ENCODE measurements at regions not wholly inside any gene's neighbourhood (a gene's known extent, or its start where the extent isn't known, plus 50 kb on each side); places are given as distances from the start of the nearest gene placed in this dataset.
"Not testable (repeated sequence)": the region's sequence is repeated elsewhere in the genome, so short reads cannot be mapped to it uniquely, and the experiment has no call there.

- H3K27me3 ChIP-seq (ENCODE audit: control insufficient read depth, insufficient read depth, low read length): peaks cover 3% of the 10 kb centered on the region
- H3K36me3 ChIP-seq (ENCODE audit: insufficient read depth, low read length): no peaks in the 10 kb centered on the region
- H3K4me2 ChIP-seq (ENCODE audit: low read length): no peak overlapping the region
- H3K9me3 ChIP-seq (replicated peaks; ENCODE audit: low read length): no peaks in the 10 kb centered on the region
- H3K9ac ChIP-seq (ENCODE audit: low read depth, low read length): no peak overlapping the region
- H3K4me3 ChIP-seq (ENCODE audit: low read length): no peak overlapping the region
- no peaks in the 10 kb centered on the region for H3K4me1 ChIP-seq (ENCODE audit: control insufficient read depth, insufficient read depth, low read length)
Measured at GRCh38 chr6:150684714-150685459, 85.2 kb downstream of the PLEKHG1 start.

GRCh38 chr6:150685860-150686259 lies 86.2 kb downstream of the PLEKHG1 start:
- no peaks in the 10 kb centered on the region for H3K9me3 ChIP-seq (replicated peaks; ENCODE audit: low read length)
- no peaks in the 10 kb centered on the region for H3K4me1 ChIP-seq (ENCODE audit: control insufficient read depth, insufficient read depth, low read length)
- no peak overlapping the region for H3K4me3 ChIP-seq (ENCODE audit: low read length)
- H3K4me2 ChIP-seq (ENCODE audit: low read length): no peak overlapping the region
- no peaks in the 10 kb centered on the region for H3K36me3 ChIP-seq (ENCODE audit: insufficient read depth, low read length)
- no peak overlapping the region for H3K9ac ChIP-seq (ENCODE audit: low read depth, low read length)
- no peaks in the 10 kb centered on the region for H3K27me3 ChIP-seq (ENCODE audit: control insufficient read depth, insufficient read depth, low read length)

GRCh38 chr6:150686566-150686965 lies 86.9 kb downstream of the PLEKHG1 start:
- no peak overlapping the region for H3K4me3 ChIP-seq (ENCODE audit: low read length)
- H3K4me1 ChIP-seq (ENCODE audit: control insufficient read depth, insufficient read depth, low read length): no peaks in the 10 kb centered on the region
- no peak overlapping the region for H3K9ac ChIP-seq (ENCODE audit: low read depth, low read length)
- no peaks in the 10 kb centered on the region for H3K27me3 ChIP-seq (ENCODE audit: control insufficient read depth, insufficient read depth, low read length)
- no peaks in the 10 kb centered on the region for H3K36me3 ChIP-seq (ENCODE audit: insufficient read depth, low read length)
- no peaks in the 10 kb centered on the region for H3K9me3 ChIP-seq (replicated peaks; ENCODE audit: low read length)
- H3K4me2 ChIP-seq (ENCODE audit: low read length): no peak overlapping the region

GRCh38 chr6:150687508-150687907 lies 87.8 kb downstream of the PLEKHG1 start:
- Histone ChIP-seq H3K4me3 (ENCODE audit: low read length) (no peak overlapping the region), H3K4me2 (ENCODE audit: low read length) (no peak overlapping the region), H3K27me3 (ENCODE audit: control insufficient read depth, insufficient read depth, low read length) (no peaks in the 10 kb centered on the region), H3K9ac (ENCODE audit: low read depth, low read length) (no peak overlapping the region), H3K4me1 (ENCODE audit: control insufficient read depth, insufficient read depth, low read length) (no peaks in the 10 kb centered on the region), H3K9me3 (replicated peaks; ENCODE audit: low read length) (no peaks in the 10 kb centered on the region), H3K36me3 (ENCODE audit: insufficient read depth, low read length) (no peaks in the 10 kb centered on the region)

GRCh38 chr6:150689900-150690590 lies 90.4 kb downstream of the PLEKHG1 start:
- no peak overlapping the region for H3K4me3 ChIP-seq (ENCODE audit: low read length)
- no peak overlapping the region for H3K9ac ChIP-seq (ENCODE audit: low read depth, low read length)
- H3K27me3 ChIP-seq (ENCODE audit: control insufficient read depth, insufficient read depth, low read length): no peaks in the 10 kb centered on the region
- no peaks in the 10 kb centered on the region for H3K9me3 ChIP-seq (replicated peaks; ENCODE audit: low read length)
- H3K4me1 ChIP-seq (ENCODE audit: control insufficient read depth, insufficient read depth, low read length): no peaks in the 10 kb centered on the region
- no peaks in the 10 kb centered on the region for H3K36me3 ChIP-seq (ENCODE audit: insufficient read depth, low read length)
- H3K4me2 ChIP-seq (ENCODE audit: low read length): no peak overlapping the region

GRCh38 chr6:150690681-150691080 lies 91.0 kb downstream of the PLEKHG1 start:
- H3K9ac ChIP-seq (ENCODE audit: low read depth, low read length): no peak overlapping the region
- no peak overlapping the region for H3K4me3 ChIP-seq (ENCODE audit: low read length)
- no peaks in the 10 kb centered on the region for H3K36me3 ChIP-seq (ENCODE audit: insufficient read depth, low read length)
- no peak overlapping the region for H3K4me2 ChIP-seq (ENCODE audit: low read length)
- H3K27me3 ChIP-seq (ENCODE audit: control insufficient read depth, insufficient read depth, low read length): no peaks in the 10 kb centered on the region
- no peaks in the 10 kb centered on the region for H3K9me3 ChIP-seq (replicated peaks; ENCODE audit: low read length)
- no peaks in the 10 kb centered on the region for H3K4me1 ChIP-seq (ENCODE audit: control insufficient read depth, insufficient read depth, low read length)

- H3K9ac ChIP-seq (ENCODE audit: low read depth, low read length): no peak overlapping the region
- H3K27me3 ChIP-seq (ENCODE audit: control insufficient read depth, insufficient read depth, low read length): no peaks in the 10 kb centered on the region
- H3K36me3 ChIP-seq (ENCODE audit: insufficient read depth, low read length): no peaks in the 10 kb centered on the region
- H3K9me3 ChIP-seq (replicated peaks; ENCODE audit: low read length): no peaks in the 10 kb centered on the region
- H3K4me1 ChIP-seq (ENCODE audit: control insufficient read depth, insufficient read depth, low read length): no peaks in the 10 kb centered on the region
- no peak overlapping the region for H3K4me2 ChIP-seq (ENCODE audit: low read length)
- no peak overlapping the region for H3K4me3 ChIP-seq (ENCODE audit: low read length)
Measured at GRCh38 chr6:150691463-150691862, 91.8 kb downstream of the PLEKHG1 start.

- Histone ChIP-seq H3K4me1 (ENCODE audit: control insufficient read depth, insufficient read depth, low read length) (no peaks in the 10 kb centered on the region), H3K36me3 (ENCODE audit: insufficient read depth, low read length) (no peaks in the 10 kb centered on the region), H3K9ac (ENCODE audit: low read depth, low read length) (no peak overlapping the region), H3K4me2 (ENCODE audit: low read length) (no peak overlapping the region), H3K9me3 (replicated peaks; ENCODE audit: low read length) (no peaks in the 10 kb centered on the region), H3K4me3 (ENCODE audit: low read length) (no peak overlapping the region), H3K27me3 (ENCODE audit: control insufficient read depth, insufficient read depth, low read length) (no peaks in the 10 kb centered on the region)
Measured at GRCh38 chr6:150692604-150693003, 92.9 kb downstream of the PLEKHG1 start.

- H3K4me1 ChIP-seq (ENCODE audit: control insufficient read depth, insufficient read depth, low read length): no peaks in the 10 kb centered on the region
Measured at GRCh38 chr6:150694889-150695288, 95.2 kb downstream of the PLEKHG1 start.

GRCh38 chr6:150695652-150696051 lies 96.0 kb downstream of the PLEKHG1 start:
- Histone ChIP-seq H3K4me3 (ENCODE audit: low read length) (no peak overlapping the region), H3K9me3 (replicated peaks; ENCODE audit: low read length) (no peaks in the 10 kb centered on the region), H3K27me3 (ENCODE audit: control insufficient read depth, insufficient read depth, low read length) (no peaks in the 10 kb centered on the region), H3K4me1 (ENCODE audit: control insufficient read depth, insufficient read depth, low read length) (no peaks in the 10 kb centered on the region), H3K36me3 (ENCODE audit: insufficient read depth, low read length) (no peaks in the 10 kb centered on the region), H3K9ac (ENCODE audit: low read depth, low read length) (no peak overlapping the region), H3K4me2 (ENCODE audit: low read length) (no peak overlapping the region)

More at GRCh38 chr6:150694889-150695288, 95.2 kb downstream of the PLEKHG1 start:
- no peak overlapping the region for H3K9ac ChIP-seq (ENCODE audit: low read depth, low read length)
- H3K4me3 ChIP-seq (ENCODE audit: low read length): no peak overlapping the region
- no peaks in the 10 kb centered on the region for H3K9me3 ChIP-seq (replicated peaks; ENCODE audit: low read length)
- H3K27me3 ChIP-seq (ENCODE audit: control insufficient read depth, insufficient read depth, low read length): no peaks in the 10 kb centered on the region
- no peak overlapping the region for H3K4me2 ChIP-seq (ENCODE audit: low read length)
- H3K36me3 ChIP-seq (ENCODE audit: insufficient read depth, low read length): no peaks in the 10 kb centered on the region

GRCh38 chr6:150696190-150696589 lies 96.5 kb downstream of the PLEKHG1 start:
- Histone ChIP-seq H3K36me3 (ENCODE audit: insufficient read depth, low read length) (no peaks in the 10 kb centered on the region), H3K4me2 (ENCODE audit: low read length) (no peak overlapping the region), H3K4me1 (ENCODE audit: control insufficient read depth, insufficient read depth, low read length) (no peaks in the 10 kb centered on the region), H3K27me3 (ENCODE audit: control insufficient read depth, insufficient read depth, low read length) (no peaks in the 10 kb centered on the region), H3K9ac (ENCODE audit: low read depth, low read length) (no peak overlapping the region), H3K9me3 (replicated peaks; ENCODE audit: low read length) (no peaks in the 10 kb centered on the region), H3K4me3 (ENCODE audit: low read length) (no peak overlapping the region)

GRCh38 chr6:150696918-150697317 lies 97.2 kb downstream of the PLEKHG1 start:
- not testable (repeated sequence) for H3K9me3 ChIP-seq (replicated peaks; ENCODE audit: low read length); H3K4me3 ChIP-seq (ENCODE audit: low read length); H3K27me3 ChIP-seq (ENCODE audit: control insufficient read depth, insufficient read depth, low read length); H3K9ac ChIP-seq (ENCODE audit: low read depth, low read length); H3K4me1 ChIP-seq (ENCODE audit: control insufficient read depth, insufficient read depth, low read length); H3K4me2 ChIP-seq (ENCODE audit: low read length); H3K36me3 ChIP-seq (ENCODE audit: insufficient read depth, low read length)

All from skeletal muscle satellite cell (primary cell).